Neural progenitor cell (in vitro differentiated cells): ENCODE measurements at regions not wholly inside any gene's neighbourhood (a gene's known extent, or its start where the extent isn't known, plus 50 kb on each side); places are given as distances from the start of the nearest gene placed in this dataset.

Experiments used
- CTCF ChIP-seq: fragments of 200-600 bp; sonication (generic); IDR thresholded peaks from 2 replicates; pipeline ENCODE4 v1.5.1; 2017; ENCODE audit warnings: antibody characterized with exemption, mild to moderate bottlenecking
- EZH2 ChIP-seq: fragments of 200-600 bp; sonication (generic); IDR thresholded peaks from 2 replicates; pipeline ENCODE4 v1.6.1; 2017; ENCODE audit warnings: antibody characterized with exemption, mild to moderate bottlenecking, moderate library complexity
- EZH2phosphoT487 ChIP-seq: fragments of 200-600 bp; sonication (generic); IDR thresholded peaks from 2 replicates; pipeline ENCODE4 v1.6.1; 2017; ENCODE audit warnings: antibody characterized with exemption

- TF ChIP-seq EZH2phosphoT487 = no peak
- TF ChIP-seq CTCF = no peak
- TF ChIP-seq EZH2 = no peak
Measured at GRCh38 chr2:228507231-228507824, 325.8 kb upstream of the SPHKAP start.
